ENCODE measurements at regions not wholly inside any gene's neighbourhood (a gene's known extent, or its start where the extent isn't known, plus 50 kb on each side); places are given as distances from the start of the nearest gene placed in this dataset.
"Not testable (repeated sequence)": the region's sequence is repeated elsewhere in the genome, so short reads cannot be mapped to it uniquely, and the experiment has no call there.

- H3K9me3 ChIP-seq (ENCODE audit: low read length), result no peaks in the 10 kb centered on the region
- no peaks in the 10 kb centered on the region for H4K20me1 ChIP-seq (ENCODE audit: insufficient read depth, low read length)
- H3K36me3 ChIP-seq (ENCODE audit: insufficient read depth, low read length), result no peaks in the 10 kb centered on the region
- no peak overlapping the region for H3K4me3 ChIP-seq (ENCODE audit: low read depth, low read length, poor library complexity, severe bottlenecking)
- no peaks in the 10 kb centered on the region for H3K4me1 ChIP-seq (ENCODE audit: insufficient read depth, low read length, poor library complexity, severe bottlenecking)
- no peak overlapping the region for H3K4me2 ChIP-seq (ENCODE audit: low read length)
- H3K27ac ChIP-seq (ENCODE audit: low read depth, low read length, poor library complexity, severe bottlenecking), result no peak overlapping the region
- intact Hi-C loops (cut with micrococcal nuclease; ENCODE audit: unreplicated experiment), result no loop called here
- ChIA-PET CTCF (ENCODE audit: unreplicated experiment) (no interaction called here), POLR2A (interaction anchor here (1.1 kb wide), 1 partner anchor 35 kb away, joined by 3 read pairs; no protein-coding TSS in a partner anchor)
- TF ChIP-seq CTCF (conservative IDR thresholded peaks at IDR 0.05; ENCODE audit: low read length), result no peak
- TF ChIP-seq EZH2phosphoT487 (IDR thresholded peaks at IDR 0.05; ENCODE audit: borderline replicate concordance, low read depth, low read length), result no peak
- no peak overlapping the region for H2AFZ ChIP-seq (ENCODE audit: low read length)
- no peaks in the 10 kb centered on the region for H3K9me2 ChIP-seq (ENCODE audit: insufficient read depth, low read length)
- H3K79me2 ChIP-seq (ENCODE audit: insufficient read depth, low read depth, low read length), result no peaks in the 10 kb centered on the region
- BruUV-seq (replicated peaks), result no TSS peak
- no peak for DNase-seq (ENCODE audit: low spot score)
Measured at GRCh38 chr2:13354031-13354430, 637.3 kb downstream of the TRIB2 start.

- H3K9me3 ChIP-seq (ENCODE audit: low read length); H3K4me1 ChIP-seq (ENCODE audit: insufficient read depth, low read length, poor library complexity, severe bottlenecking); H3K36me3 ChIP-seq (ENCODE audit: insufficient read depth, low read length); H3K4me3 ChIP-seq (ENCODE audit: low read depth, low read length, poor library complexity, severe bottlenecking); H3K79me2 ChIP-seq (ENCODE audit: insufficient read depth, low read depth, low read length); H4K20me1 ChIP-seq (ENCODE audit: insufficient read depth, low read length); H2AFZ ChIP-seq (ENCODE audit: low read length); H3K4me2 ChIP-seq (ENCODE audit: low read length); DNase-seq (ENCODE audit: low spot score); intact Hi-C loops (cut with micrococcal nuclease; ENCODE audit: unreplicated experiment); H3K27ac ChIP-seq (ENCODE audit: low read depth, low read length, poor library complexity, severe bottlenecking); H3K9me2 ChIP-seq (ENCODE audit: insufficient read depth, low read length); BruUV-seq (replicated peaks); CTCF ChIA-PET (ENCODE audit: unreplicated experiment): not testable (repeated sequence)
- POLR2A ChIA-PET, result interaction anchor here (0.7 kb wide), 1 partner anchor 1426 kb away, joined by 3 read pairs; no protein-coding TSS in a partner anchor
Measured at GRCh38 chr2:13381928-13382327, 665.2 kb downstream of the TRIB2 start.

DNA sequence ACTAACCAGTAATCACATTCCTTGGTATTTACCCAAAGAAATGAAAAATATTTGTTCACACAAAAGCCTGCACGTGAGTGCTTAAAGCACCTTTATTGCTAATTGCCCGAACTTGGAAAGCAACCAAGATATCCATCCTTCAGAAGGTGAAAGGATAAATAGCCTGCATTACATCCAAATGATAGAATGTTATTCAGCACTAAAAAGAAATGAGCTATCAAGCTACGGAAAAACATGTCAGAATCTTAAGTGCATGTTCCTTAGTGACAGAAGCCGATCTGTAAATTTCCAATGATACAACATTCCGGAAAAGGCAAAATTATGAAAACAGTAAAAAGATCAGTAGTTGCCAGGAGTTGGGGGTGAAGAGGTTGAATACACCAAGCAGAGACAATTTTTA, 672.4 kb downstream of the TRIB2 start:
- H4K20me1 ChIP-seq (ENCODE audit: insufficient read depth, low read length); H2AFZ ChIP-seq (ENCODE audit: low read length); H3K4me1 ChIP-seq (ENCODE audit: insufficient read depth, low read length, poor library complexity, severe bottlenecking); H3K9me2 ChIP-seq (ENCODE audit: insufficient read depth, low read length); H3K36me3 ChIP-seq (ENCODE audit: insufficient read depth, low read length); H3K4me2 ChIP-seq (ENCODE audit: low read length); H3K27ac ChIP-seq (ENCODE audit: low read depth, low read length, poor library complexity, severe bottlenecking); H3K4me3 ChIP-seq (ENCODE audit: low read depth, low read length, poor library complexity, severe bottlenecking); DNase-seq (ENCODE audit: low spot score); H3K9me3 ChIP-seq (ENCODE audit: low read length); H3K79me2 ChIP-seq (ENCODE audit: insufficient read depth, low read depth, low read length); BruUV-seq (replicated peaks); CTCF ChIA-PET (ENCODE audit: unreplicated experiment); intact Hi-C loops (cut with micrococcal nuclease; ENCODE audit: unreplicated experiment): not testable (repeated sequence)
- POLR2A ChIA-PET, result interaction anchor here (1.0 kb wide), 1 partner anchor 35 kb away, joined by 3 read pairs; no protein-coding TSS in a partner anchor

DNA sequence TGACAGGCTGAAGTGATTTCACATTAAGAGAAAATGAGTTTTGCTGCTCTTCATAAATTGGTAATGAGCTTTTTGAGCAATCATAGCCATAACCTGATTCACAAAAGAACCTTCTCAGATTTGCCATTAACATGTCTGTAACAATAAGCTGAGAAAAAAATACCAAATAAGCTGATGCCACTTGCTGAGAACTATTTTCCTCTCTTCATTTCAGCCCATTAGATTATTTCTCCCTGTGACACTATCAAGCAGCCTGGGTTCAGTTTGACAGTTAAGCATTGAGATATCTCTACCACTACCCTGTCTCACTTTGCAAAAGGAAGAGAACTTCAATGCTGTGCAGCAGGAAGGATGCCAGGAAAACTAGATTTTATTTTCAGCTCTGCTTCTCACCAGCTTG, 673.9 kb downstream of the TRIB2 start:
- Histone ChIP-seq H3K27ac (ENCODE audit: low read depth, low read length, poor library complexity, severe bottlenecking) (no peak overlapping the region), H3K36me3 (ENCODE audit: insufficient read depth, low read length) (no peaks in the 10 kb centered on the region), H3K4me3 (ENCODE audit: low read depth, low read length, poor library complexity, severe bottlenecking) (no peak overlapping the region), H4K20me1 (ENCODE audit: insufficient read depth, low read length) (no peaks in the 10 kb centered on the region), H3K4me1 (ENCODE audit: insufficient read depth, low read length, poor library complexity, severe bottlenecking) (no peaks in the 10 kb centered on the region), H3K4me2 (ENCODE audit: low read length) (no peak overlapping the region), H2AFZ (ENCODE audit: low read length) (no peak overlapping the region), H3K9me3 (ENCODE audit: low read length) (no peaks in the 10 kb centered on the region), H3K9me2 (ENCODE audit: insufficient read depth, low read length) (no peaks in the 10 kb centered on the region), H3K79me2 (ENCODE audit: insufficient read depth, low read depth, low read length) (no peaks in the 10 kb centered on the region)
- DNase-seq (ENCODE audit: low spot score), result no peak
- TF ChIP-seq EZH2phosphoT487 (IDR thresholded peaks at IDR 0.05; ENCODE audit: borderline replicate concordance, low read depth, low read length) (no peak), CTCF (conservative IDR thresholded peaks at IDR 0.05; ENCODE audit: low read length) (no peak)
- intact Hi-C loops (cut with micrococcal nuclease; ENCODE audit: unreplicated experiment), result no loop called here
- BruUV-seq (replicated peaks), result no TSS peak
- ChIA-PET CTCF (ENCODE audit: unreplicated experiment) (no interaction called here), POLR2A (no interaction called here)
